ENCODE measurements at regions not wholly inside any gene's neighbourhood (a gene's known extent, or its start where the extent isn't known, plus 50 kb on each side); places are given as distances from the start of the nearest gene placed in this dataset.

DNA sequence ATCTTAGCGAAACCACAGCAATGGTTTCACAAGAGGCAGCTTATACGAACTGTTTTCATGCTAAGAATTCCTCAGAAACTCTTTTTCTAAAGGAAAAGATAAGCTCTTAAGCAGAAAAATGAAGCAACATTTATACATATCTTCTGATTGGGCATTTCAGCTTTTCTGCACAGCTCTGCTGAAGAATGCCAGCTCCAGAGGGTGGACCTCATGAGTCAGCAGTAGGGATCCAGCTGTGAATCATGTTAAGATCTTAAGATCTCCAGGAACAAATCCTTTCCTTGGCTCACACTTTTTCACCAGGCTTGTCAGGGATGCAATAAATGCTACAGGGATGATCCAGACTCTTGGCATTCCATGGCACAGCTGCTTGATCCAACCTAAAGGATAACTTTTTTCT, 477.1 kb upstream of the CCDC196 start:
- H3K36me3 ChIP-seq (ENCODE audit: insufficient read depth) = no peaks in the 10 kb centered on the region
- H3K4me1 Mint-ChIP-seq = peaks cover 45% of the 10 kb centered on the region
- no peak overlapping the region; the same call in 1 of the 2 replicates for H3K27ac Mint-ChIP-seq
- peak; percentile 3 for DNase-seq (ENCODE audit: low spot score)
- TF ChIP-seq, protein P1, sequence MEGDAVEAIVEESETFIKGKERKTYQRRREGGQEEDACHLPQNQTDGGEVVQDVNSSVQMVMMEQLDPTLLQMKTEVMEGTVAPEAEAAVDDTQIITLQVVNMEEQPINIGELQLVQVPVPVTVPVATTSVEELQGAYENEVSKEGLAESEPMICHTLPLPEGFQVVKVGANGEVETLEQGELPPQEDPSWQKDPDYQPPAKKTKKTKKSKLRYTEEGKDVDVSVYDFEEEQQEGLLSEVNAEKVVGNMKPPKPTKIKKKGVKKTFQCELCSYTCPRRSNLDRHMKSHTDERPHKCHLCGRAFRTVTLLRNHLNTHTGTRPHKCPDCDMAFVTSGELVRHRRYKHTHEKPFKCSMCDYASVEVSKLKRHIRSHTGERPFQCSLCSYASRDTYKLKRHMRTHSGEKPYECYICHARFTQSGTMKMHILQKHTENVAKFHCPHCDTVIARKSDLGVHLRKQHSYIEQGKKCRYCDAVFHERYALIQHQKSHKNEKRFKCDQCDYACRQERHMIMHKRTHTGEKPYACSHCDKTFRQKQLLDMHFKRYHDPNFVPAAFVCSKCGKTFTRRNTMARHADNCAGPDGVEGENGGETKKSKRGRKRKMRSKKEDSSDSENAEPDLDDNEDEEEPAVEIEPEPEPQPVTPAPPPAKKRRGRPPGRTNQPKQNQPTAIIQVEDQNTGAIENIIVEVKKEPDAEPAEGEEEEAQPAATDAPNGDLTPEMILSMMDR (conservative IDR thresholded peaks at IDR 0.05; ENCODE audit: low read depth in 2 of 2) = no peak
- TF ChIP-seq JUNB (IDR thresholded peaks at IDR 0.05; ENCODE audit: unreplicated experiment) (no peak), EZH2 (IDR thresholded peaks at IDR 0.05; ENCODE audit: low read depth, unreplicated experiment) (no peak), CREB1 (CRISPR knock-in tag; IDR thresholded peaks at IDR 0.05; ENCODE audit: low read depth) (no peak), NANOG (IDR thresholded peaks at IDR 0.05; ENCODE audit: borderline replicate concordance) (no peak), STAT1 (IDR thresholded peaks at IDR 0.05; ENCODE audit: unreplicated experiment) (no peak), POLR2AphosphoS5 (IDR thresholded peaks at IDR 0.05; ENCODE audit: low read depth) (no peak), ZNF114 (CRISPR knock-in tag; IDR thresholded peaks at IDR 0.05) (no peak), ZNF331 (CRISPR knock-in tag; IDR thresholded peaks at IDR 0.05; ENCODE audit: low read depth) (no peak), EZH2phosphoT487 (IDR thresholded peaks at IDR 0.05; ENCODE audit: unreplicated experiment) (no peak)
- TF ChIP-seq, protein P2, sequence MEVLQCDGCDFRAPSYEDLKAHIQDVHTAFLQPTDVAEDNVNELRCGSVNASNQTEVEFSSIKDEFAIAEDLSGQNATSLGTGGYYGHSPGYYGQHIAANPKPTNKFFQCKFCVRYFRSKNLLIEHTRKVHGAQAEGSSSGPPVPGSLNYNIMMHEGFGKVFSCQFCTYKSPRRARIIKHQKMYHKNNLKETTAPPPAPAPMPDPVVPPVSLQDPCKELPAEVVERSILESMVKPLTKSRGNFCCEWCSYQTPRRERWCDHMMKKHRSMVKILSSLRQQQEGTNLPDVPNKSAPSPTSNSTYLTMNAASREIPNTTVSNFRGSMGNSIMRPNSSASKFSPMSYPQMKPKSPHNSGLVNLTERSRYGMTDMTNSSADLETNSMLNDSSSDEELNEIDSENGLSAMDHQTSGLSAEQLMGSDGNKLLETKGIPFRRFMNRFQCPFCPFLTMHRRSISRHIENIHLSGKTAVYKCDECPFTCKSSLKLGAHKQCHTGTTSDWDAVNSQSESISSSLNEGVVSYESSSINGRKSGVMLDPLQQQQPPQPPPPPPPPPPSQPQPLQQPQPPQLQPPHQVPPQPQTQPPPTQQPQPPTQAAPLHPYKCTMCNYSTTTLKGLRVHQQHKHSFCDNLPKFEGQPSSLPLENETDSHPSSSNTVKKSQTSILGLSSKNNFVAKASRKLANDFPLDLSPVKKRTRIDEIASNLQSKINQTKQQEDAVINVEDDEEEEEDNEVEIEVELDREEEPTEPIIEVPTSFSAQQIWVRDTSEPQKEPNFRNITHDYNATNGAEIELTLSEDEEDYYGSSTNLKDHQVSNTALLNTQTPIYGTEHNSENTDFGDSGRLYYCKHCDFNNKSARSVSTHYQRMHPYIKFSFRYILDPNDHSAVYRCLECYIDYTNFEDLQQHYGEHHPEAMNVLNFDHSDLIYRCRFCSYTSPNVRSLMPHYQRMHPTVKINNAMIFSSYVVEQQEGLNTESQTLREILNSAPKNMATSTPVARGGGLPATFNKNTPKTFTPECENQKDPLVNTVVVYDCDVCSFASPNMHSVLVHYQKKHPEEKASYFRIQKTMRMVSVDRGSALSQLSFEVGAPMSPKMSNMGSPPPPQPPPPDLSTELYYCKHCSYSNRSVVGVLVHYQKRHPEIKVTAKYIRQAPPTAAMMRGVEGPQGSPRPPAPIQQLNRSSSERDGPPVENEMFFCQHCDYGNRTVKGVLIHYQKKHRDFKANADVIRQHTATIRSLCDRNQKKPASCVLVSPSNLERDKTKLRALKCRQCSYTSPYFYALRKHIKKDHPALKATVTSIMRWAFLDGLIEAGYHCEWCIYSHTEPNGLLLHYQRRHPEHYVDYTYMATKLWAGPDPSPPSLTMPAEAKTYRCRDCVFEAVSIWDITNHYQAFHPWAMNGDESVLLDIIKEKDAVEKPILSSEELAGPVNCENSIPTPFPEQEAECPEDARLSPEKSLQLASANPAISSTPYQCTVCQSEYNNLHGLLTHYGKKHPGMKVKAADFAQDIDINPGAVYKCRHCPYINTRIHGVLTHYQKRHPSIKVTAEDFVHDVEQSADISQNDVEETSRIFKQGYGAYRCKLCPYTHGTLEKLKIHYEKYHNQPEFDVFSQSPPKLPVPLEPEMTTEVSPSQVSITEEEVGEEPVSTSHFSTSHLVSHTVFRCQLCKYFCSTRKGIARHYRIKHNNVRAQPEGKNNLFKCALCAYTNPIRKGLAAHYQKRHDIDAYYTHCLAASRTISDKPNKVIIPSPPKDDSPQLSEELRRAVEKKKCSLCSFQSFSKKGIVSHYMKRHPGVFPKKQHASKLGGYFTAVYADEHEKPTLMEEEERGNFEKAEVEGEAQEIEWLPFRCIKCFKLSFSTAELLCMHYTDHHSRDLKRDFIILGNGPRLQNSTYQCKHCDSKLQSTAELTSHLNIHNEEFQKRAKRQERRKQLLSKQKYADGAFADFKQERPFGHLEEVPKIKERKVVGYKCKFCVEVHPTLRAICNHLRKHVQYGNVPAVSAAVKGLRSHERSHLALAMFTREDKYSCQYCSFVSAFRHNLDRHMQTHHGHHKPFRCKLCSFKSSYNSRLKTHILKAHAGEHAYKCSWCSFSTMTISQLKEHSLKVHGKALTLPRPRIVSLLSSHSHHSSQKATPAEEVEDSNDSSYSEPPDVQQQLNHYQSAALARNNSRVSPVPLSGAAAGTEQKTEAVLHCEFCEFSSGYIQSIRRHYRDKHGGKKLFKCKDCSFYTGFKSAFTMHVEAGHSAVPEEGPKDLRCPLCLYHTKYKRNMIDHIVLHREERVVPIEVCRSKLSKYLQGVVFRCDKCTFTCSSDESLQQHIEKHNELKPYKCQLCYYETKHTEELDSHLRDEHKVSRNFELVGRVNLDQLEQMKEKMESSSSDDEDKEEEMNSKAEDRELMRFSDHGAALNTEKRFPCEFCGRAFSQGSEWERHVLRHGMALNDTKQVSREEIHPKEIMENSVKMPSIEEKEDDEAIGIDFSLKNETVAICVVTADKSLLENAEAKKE (CRISPR knock-in tag; IDR thresholded peaks at IDR 0.05) = no peak
- TF ChIP-seq, protein P3, sequence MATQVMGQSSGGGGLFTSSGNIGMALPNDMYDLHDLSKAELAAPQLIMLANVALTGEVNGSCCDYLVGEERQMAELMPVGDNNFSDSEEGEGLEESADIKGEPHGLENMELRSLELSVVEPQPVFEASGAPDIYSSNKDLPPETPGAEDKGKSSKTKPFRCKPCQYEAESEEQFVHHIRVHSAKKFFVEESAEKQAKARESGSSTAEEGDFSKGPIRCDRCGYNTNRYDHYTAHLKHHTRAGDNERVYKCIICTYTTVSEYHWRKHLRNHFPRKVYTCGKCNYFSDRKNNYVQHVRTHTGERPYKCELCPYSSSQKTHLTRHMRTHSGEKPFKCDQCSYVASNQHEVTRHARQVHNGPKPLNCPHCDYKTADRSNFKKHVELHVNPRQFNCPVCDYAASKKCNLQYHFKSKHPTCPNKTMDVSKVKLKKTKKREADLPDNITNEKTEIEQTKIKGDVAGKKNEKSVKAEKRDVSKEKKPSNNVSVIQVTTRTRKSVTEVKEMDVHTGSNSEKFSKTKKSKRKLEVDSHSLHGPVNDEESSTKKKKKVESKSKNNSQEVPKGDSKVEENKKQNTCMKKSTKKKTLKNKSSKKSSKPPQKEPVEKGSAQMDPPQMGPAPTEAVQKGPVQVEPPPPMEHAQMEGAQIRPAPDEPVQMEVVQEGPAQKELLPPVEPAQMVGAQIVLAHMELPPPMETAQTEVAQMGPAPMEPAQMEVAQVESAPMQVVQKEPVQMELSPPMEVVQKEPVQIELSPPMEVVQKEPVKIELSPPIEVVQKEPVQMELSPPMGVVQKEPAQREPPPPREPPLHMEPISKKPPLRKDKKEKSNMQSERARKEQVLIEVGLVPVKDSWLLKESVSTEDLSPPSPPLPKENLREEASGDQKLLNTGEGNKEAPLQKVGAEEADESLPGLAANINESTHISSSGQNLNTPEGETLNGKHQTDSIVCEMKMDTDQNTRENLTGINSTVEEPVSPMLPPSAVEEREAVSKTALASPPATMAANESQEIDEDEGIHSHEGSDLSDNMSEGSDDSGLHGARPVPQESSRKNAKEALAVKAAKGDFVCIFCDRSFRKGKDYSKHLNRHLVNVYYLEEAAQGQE (IDR thresholded peaks at IDR 0.05; ENCODE audit: unreplicated experiment) = no peak
- TF ChIP-seq, protein P4, sequence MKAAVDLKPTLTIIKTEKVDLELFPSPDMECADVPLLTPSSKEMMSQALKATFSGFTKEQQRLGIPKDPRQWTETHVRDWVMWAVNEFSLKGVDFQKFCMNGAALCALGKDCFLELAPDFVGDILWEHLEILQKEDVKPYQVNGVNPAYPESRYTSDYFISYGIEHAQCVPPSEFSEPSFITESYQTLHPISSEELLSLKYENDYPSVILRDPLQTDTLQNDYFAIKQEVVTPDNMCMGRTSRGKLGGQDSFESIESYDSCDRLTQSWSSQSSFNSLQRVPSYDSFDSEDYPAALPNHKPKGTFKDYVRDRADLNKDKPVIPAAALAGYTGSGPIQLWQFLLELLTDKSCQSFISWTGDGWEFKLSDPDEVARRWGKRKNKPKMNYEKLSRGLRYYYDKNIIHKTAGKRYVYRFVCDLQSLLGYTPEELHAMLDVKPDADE (IDR thresholded peaks at IDR 0.05) = no peak
- peaks cover 19% of the 10 kb centered on the region; the same call in 2 of the 3 replicates for H3K9me3 Mint-ChIP-seq
- H3F3A ChIP-seq (replicated peaks; ENCODE audit: low read depth) = no peaks in the 10 kb centered on the region
- no peaks in the 10 kb centered on the region for H3K9me2 ChIP-seq (ENCODE audit: insufficient read depth)
- no peaks in the 10 kb centered on the region for H3K27me3 ChIP-seq (ENCODE audit: insufficient read depth)
- H2AFZ ChIP-seq = no peak overlapping the region; the same call in 1 of the 2 replicates
- H4K20me1 ChIP-seq (replicated peaks; ENCODE audit: insufficient read depth) = no peaks in the 10 kb centered on the region
- no peak overlapping the region for H3K27ac ChIP-seq (ENCODE audit: low read depth)
- 0 out of 3 replicates have a peak, but pooled peaks cover 3% of the 10 kb centered on the region for H3K36me3 Mint-ChIP-seq (ENCODE audit: low read depth)
- H3K79me2 ChIP-seq (replicated peaks; ENCODE audit: insufficient read depth) = no peaks in the 10 kb centered on the region
- H3K4me2 ChIP-seq = no peak overlapping the region
- H3K27me3 Mint-ChIP-seq (ENCODE audit: insufficient read depth, low read depth, poor library complexity) = peaks cover 3% of the 10 kb centered on the region
- peaks cover 34% of the 10 kb centered on the region for H3K4me1 ChIP-seq (ENCODE audit: insufficient read depth)
- no peak for ATAC-seq
- H3K4me3 ChIP-seq = no peak overlapping the region
- no peak overlapping the region for H3K4me3 Mint-ChIP-seq
